GM23248 (cell line): ENCODE measurements at regions not wholly inside any gene's neighbourhood (a gene's known extent, or its start where the extent isn't known, plus 50 kb on each side); places are given as distances from the start of the nearest gene placed in this dataset.

Experiments
- DNase-seq: peaks from one replicate; pipeline ENCODE4 v3.0.0-alpha.2; 2015
- H2AFZ ChIP-seq: fragments of 200-600 bp; sonication (generic); 2 replicates; pipeline ENCODE4 v1.6.1; 2016; ENCODE audit warnings: antibody characterized with exemption
- H3F3A ChIP-seq: fragments of 200-600 bp; sonication (generic); 2 replicates; pipeline ENCODE4 v1.6.1; 2016; ENCODE audit warnings: mild to moderate bottlenecking, antibody characterized with exemption, mixed run types; ENCODE audit not compliant: insufficient read depth
- H3K27ac ChIP-seq: fragments of 200-600 bp; sonication (generic); 2 replicates; pipeline ENCODE4 v1.5.1; 2016; ENCODE audit warnings: mild to moderate bottlenecking
- H3K27me3 ChIP-seq: fragments of 200-600 bp; sonication (generic); replicated peaks from 2 replicates; pipeline ENCODE4 v1.6.1; 2016; ENCODE audit warnings: mild to moderate bottlenecking; ENCODE audit not compliant: insufficient read depth
- H3K36me3 ChIP-seq: fragments of 200-600 bp; sonication (generic); 2 replicates; pipeline ENCODE4 v1.6.1; 2016; ENCODE audit warnings: low read depth, mild to moderate bottlenecking
- H3K4me1 ChIP-seq: fragments of 200-600 bp; sonication (generic); 2 replicates; pipeline ENCODE4 v1.6.1; 2016; ENCODE audit warnings: mild to moderate bottlenecking; ENCODE audit not compliant: insufficient read depth
- H3K4me2 ChIP-seq: fragments of 200-600 bp; sonication (generic); one replicate; pipeline ENCODE4 v1.6.1; 2016; ENCODE audit warnings: mild to moderate bottlenecking; ENCODE audit not compliant: unreplicated experiment
- H3K4me3 ChIP-seq: fragments of 200-600 bp; sonication (generic); 2 replicates; pipeline ENCODE4 v1.5.1; 2016; ENCODE audit warnings: mild to moderate bottlenecking
- H3K79me2 ChIP-seq: fragments of 200-600 bp; sonication (generic); 2 replicates; pipeline ENCODE4 v1.6.1; 2016; ENCODE audit warnings: mild to moderate bottlenecking; ENCODE audit not compliant: insufficient read depth
- H3K9ac ChIP-seq: fragments of 200-600 bp; sonication (generic); 2 replicates; pipeline ENCODE4 v1.6.1; 2016; ENCODE audit warnings: mild to moderate bottlenecking
- H3K9me2 ChIP-seq: fragments of 200-600 bp; sonication (generic); 2 replicates; pipeline ENCODE4 v1.6.1; 2016; ENCODE audit warnings: mixed run types, mild to moderate bottlenecking, moderate library complexity; ENCODE audit not compliant: insufficient read depth
- H3K9me3 ChIP-seq: fragments of 200-600 bp; sonication (generic); one replicate; pipeline ENCODE4 v1.6.1; 2017; ENCODE audit warnings: low read depth
- H4K20me1 ChIP-seq: fragments of 200-600 bp; sonication (generic); 2 replicates; pipeline ENCODE4 v1.6.0; 2016; ENCODE audit not compliant: insufficient read depth
- EZH2 ChIP-seq: fragments of 200-600 bp; sonication (generic); IDR thresholded peaks from 2 replicates; pipeline ENCODE4 v1.6.1; 2018; ENCODE audit warnings: antibody characterized with exemption, mild to moderate bottlenecking; ENCODE audit not compliant: insufficient read depth, poor library complexity, severe bottlenecking
- EZH2phosphoT487 ChIP-seq: fragments of 200-600 bp; sonication (generic); IDR thresholded peaks from 2 replicates; pipeline ENCODE4 v1.6.1; 2018; ENCODE audit warnings: antibody characterized with exemption, moderate library complexity, mild to moderate bottlenecking, low read depth; ENCODE audit not compliant: insufficient read depth
- WGBS, 2 experiments: methylation state at CpG; one replicate each; pipeline ENCODE4 v1.1.6; 2015 to 2017; ENCODE audit warnings: low lambda C conversion rate in 2 of 2, low coverage in 1 of 2; ENCODE audit errors: missing lambda C conversion rate in 2 of 2; 5-methylcytosine and 5-hydroxymethylcytosine counted together
- in situ Hi-C: fragments of 300-500 bp; cut with MboI; formaldehyde crosslinking; loops from 2 replicates; pipeline ENCODE4 v1.15.0; 2020

- H3K9ac ChIP-seq, result no peak overlapping the region
- H3K4me2 ChIP-seq, result no peak overlapping the region
- H2AFZ ChIP-seq, result no peak overlapping the region
- H4K20me1 ChIP-seq, result no peaks in the 10 kb centered on the region
- no peaks in the 10 kb centered on the region for H3F3A ChIP-seq
- in situ Hi-C loops, result no loop called here
- TF ChIP-seq EZH2 (no peak), EZH2phosphoT487 (no peak)
- 33% methylated on average over 9 of the region's 9 CpGs for WGBS, 2 experiments
- no peaks in the 10 kb centered on the region for H3K9me3 ChIP-seq
- no peaks in the 10 kb centered on the region for H3K36me3 ChIP-seq
- H3K4me1 ChIP-seq, result no peaks in the 10 kb centered on the region
- H3K27me3 ChIP-seq, result no peaks in the 10 kb centered on the region
- no peaks in the 10 kb centered on the region for H3K9me2 ChIP-seq
- no peak overlapping the region for H3K27ac ChIP-seq
- H3K79me2 ChIP-seq, result no peaks in the 10 kb centered on the region
- no peak overlapping the region for H3K4me3 ChIP-seq
- no peak for DNase-seq
Observed at GRCh38 chr2:235324324-235324723, 169.5 kb upstream of the AGAP1 start.

GRCh38 chr2:235325151-235325550, 168.7 kb upstream of the AGAP1 start:
- 61 to 65% methylated on average over 6 of the region's 6 CpGs for WGBS, 2 experiments
- DNase-seq, result no peak
- no peak overlapping the region for H3K27ac ChIP-seq
- no peak overlapping the region for H2AFZ ChIP-seq
- H3K9me3 ChIP-seq, result no peaks in the 10 kb centered on the region
- no peaks in the 10 kb centered on the region for H3K27me3 ChIP-seq
- no peak for TF ChIP-seq EZH2
- no peak for TF ChIP-seq EZH2phosphoT487
- no peak overlapping the region for H3K4me3 ChIP-seq
- H3K79me2 ChIP-seq, result no peaks in the 10 kb centered on the region
- H4K20me1 ChIP-seq, result no peaks in the 10 kb centered on the region
- no peaks in the 10 kb centered on the region for H3K9me2 ChIP-seq
- H3K4me2 ChIP-seq, result no peak overlapping the region
- no peaks in the 10 kb centered on the region for H3K4me1 ChIP-seq
- H3K36me3 ChIP-seq, result no peaks in the 10 kb centered on the region
- no peak overlapping the region for H3K9ac ChIP-seq
- in situ Hi-C loops, result no loop called here
- H3F3A ChIP-seq, result no peaks in the 10 kb centered on the region

- H3K4me3 ChIP-seq, result no peak overlapping the region
- no peaks in the 10 kb centered on the region for H4K20me1 ChIP-seq
- H3K4me2 ChIP-seq, result no peak overlapping the region
- no peak overlapping the region for H3K9ac ChIP-seq
- TF ChIP-seq EZH2 (no peak), EZH2phosphoT487 (no peak)
- no peaks in the 10 kb centered on the region for H3K9me3 ChIP-seq
- 0 out of 2 replicates have a peak, but pooled peaks cover 3% of the 10 kb centered on the region for H3K4me1 ChIP-seq
- no peaks in the 10 kb centered on the region for H3K9me2 ChIP-seq
- DNase-seq, result no peak
- 48 to 80% methylated on average over 1 of the region's 1 CpG for WGBS, 2 experiments
- H3K79me2 ChIP-seq, result no peaks in the 10 kb centered on the region
- H3K27me3 ChIP-seq, result no peaks in the 10 kb centered on the region
- H2AFZ ChIP-seq, result no peak overlapping the region
- in situ Hi-C loops, result no loop called here
- no peak overlapping the region for H3K27ac ChIP-seq
- no peaks in the 10 kb centered on the region for H3F3A ChIP-seq
- H3K36me3 ChIP-seq, result no peaks in the 10 kb centered on the region
Observed at GRCh38 chr2:235328991-235329390, 164.9 kb upstream of the AGAP1 start.

- no peaks in the 10 kb centered on the region for H3K9me3 ChIP-seq
- in situ Hi-C loops, result no loop called here
- no peaks in the 10 kb centered on the region for H4K20me1 ChIP-seq
- no peaks in the 10 kb centered on the region for H3F3A ChIP-seq
- H3K27me3 ChIP-seq, result 0 out of 2 replicates have a peak, but pooled peaks cover under 1% of the 10 kb centered on the region
- H3K9ac ChIP-seq, result no peak overlapping the region
- peak overlapping the region; percentile 6; the same call in 1 of the 2 replicates for H3K4me3 ChIP-seq
- H3K9me2 ChIP-seq, result no peaks in the 10 kb centered on the region
- peak overlapping the region; percentile 31 for H3K27ac ChIP-seq
- WGBS, 2 experiments, result 36 to 41% methylated on average over 11 of the region's 11 CpGs
- H3K4me2 ChIP-seq, result peak overlapping the region; percentile 31
- H3K36me3 ChIP-seq, result no peaks in the 10 kb centered on the region
- no peaks in the 10 kb centered on the region for H3K79me2 ChIP-seq
- no peak for TF ChIP-seq EZH2phosphoT487
- no peak for TF ChIP-seq EZH2
- H3K4me1 ChIP-seq, result 0 out of 2 replicates have a peak, but pooled peaks cover 3% of the 10 kb centered on the region
- H2AFZ ChIP-seq, result no peak overlapping the region
- peak; percentile 93 for DNase-seq
Observed at GRCh38 chr2:235330775-235331451, 162.9 kb upstream of the AGAP1 start.
